CD8-positive, alpha-beta memory T cell (primary cell): ENCODE measurements at regions not wholly inside any gene's neighbourhood (a gene's known extent, or its start where the extent isn't known, plus 50 kb on each side); places are given as distances from the start of the nearest gene placed in this dataset.
"Not testable (repeated sequence)": the region's sequence is repeated elsewhere in the genome, so short reads cannot be mapped to it uniquely, and the experiment has no call there.

ENCODE experiments used
- CTCF ChIA-PET: fragments of 350-600 bp; sonication (Branson Sonifier 250); formaldehyde crosslinking; loops from one replicate; lab custom pipeline; 2021; ENCODE audit warnings: antibody characterized with exemption; lab: Charles Lee
- POLR2A ChIA-PET: fragments of 350-600 bp; sonication (Branson Sonifier 250); formaldehyde crosslinking; loops from one replicate; lab custom pipeline; 2021; ENCODE audit warnings: antibody characterized with exemption; lab: Charles Lee
- DNase-seq, 5 donors: peaks; one replicate each; pipeline versions ENCODE4 v3.0.0 to v3.0.0-alpha.2; 2020 to 2022; ENCODE audit warnings: mixed read lengths in 1 of 5
- H3K27ac ChIP-seq: one replicate; pipeline ENCODE4 v1.7.0; 2013; ENCODE audit warnings: low read depth, mild to moderate bottlenecking, low read length, moderate library complexity
- H3K27me3 ChIP-seq: 2 replicates; pipeline ENCODE4 v1.7.0; 2013; ENCODE audit warnings: low read length, mild to moderate bottlenecking; ENCODE audit not compliant: insufficient read depth, poor library complexity, severe bottlenecking
- H3K36me3 ChIP-seq: 2 replicates; pipeline ENCODE4 v1.7.0; 2013; ENCODE audit warnings: mild to moderate bottlenecking, low read length, moderate library complexity; ENCODE audit not compliant: insufficient read depth
- H3K4me1 ChIP-seq: 2 replicates; pipeline ENCODE4 v1.7.0; 2013; ENCODE audit warnings: mild to moderate bottlenecking, low read length, moderate library complexity; ENCODE audit not compliant: insufficient read depth
- H3K4me3 ChIP-seq: 2 replicates; pipeline ENCODE4 v1.7.0; 2013; ENCODE audit warnings: mild to moderate bottlenecking, low read length
- H3K9me3 ChIP-seq: 2 replicates; pipeline ENCODE4 v1.7.0; 2013; ENCODE audit warnings: mild to moderate bottlenecking, low read length
- H3K27ac Mint-ChIP-seq, 8 donors: one replicate each; pipeline ENCODE4 v1.8.0; 2020 to 2021; ENCODE audit warnings: mixed read lengths in 8 of 8, mild to moderate bottlenecking in 6 of 8, inconsistent platforms in 3 of 8, moderate library complexity in 3 of 8
- H3K27me3 Mint-ChIP-seq, 2 donors: one replicate each; pipeline ENCODE4 v1.8.0; 2020 to 2021; ENCODE audit warnings: mixed read lengths in 2 of 2, mild to moderate bottlenecking in 1 of 2, moderate library complexity in 1 of 2
- H3K36me3 Mint-ChIP-seq, 3 donors: one replicate each; pipeline ENCODE4 v1.8.0; 2020 to 2021; ENCODE audit warnings: mixed read lengths in 3 of 3, inconsistent platforms in 1 of 3, mild to moderate bottlenecking in 1 of 3
- H3K4me1 Mint-ChIP-seq, 3 donors: one replicate each; pipeline ENCODE4 v1.8.0; 2020 to 2021; ENCODE audit warnings: mixed read lengths in 3 of 3, inconsistent platforms in 1 of 3, mild to moderate bottlenecking in 1 of 3
- H3K4me3 Mint-ChIP-seq, 7 donors: one replicate each; pipeline ENCODE4 v1.8.0; 2020 to 2021; ENCODE audit warnings: mixed read lengths in 7 of 7, mild to moderate bottlenecking in 6 of 7, moderate library complexity in 4 of 7, inconsistent platforms in 2 of 7
- H3K9me3 Mint-ChIP-seq, 5 donors: one replicate each; pipeline ENCODE4 v1.8.0; 2020 to 2022; ENCODE audit warnings: mixed read lengths in 5 of 5, mild to moderate bottlenecking in 3 of 5, moderate library complexity in 2 of 5, inconsistent platforms in 1 of 5

DNA sequence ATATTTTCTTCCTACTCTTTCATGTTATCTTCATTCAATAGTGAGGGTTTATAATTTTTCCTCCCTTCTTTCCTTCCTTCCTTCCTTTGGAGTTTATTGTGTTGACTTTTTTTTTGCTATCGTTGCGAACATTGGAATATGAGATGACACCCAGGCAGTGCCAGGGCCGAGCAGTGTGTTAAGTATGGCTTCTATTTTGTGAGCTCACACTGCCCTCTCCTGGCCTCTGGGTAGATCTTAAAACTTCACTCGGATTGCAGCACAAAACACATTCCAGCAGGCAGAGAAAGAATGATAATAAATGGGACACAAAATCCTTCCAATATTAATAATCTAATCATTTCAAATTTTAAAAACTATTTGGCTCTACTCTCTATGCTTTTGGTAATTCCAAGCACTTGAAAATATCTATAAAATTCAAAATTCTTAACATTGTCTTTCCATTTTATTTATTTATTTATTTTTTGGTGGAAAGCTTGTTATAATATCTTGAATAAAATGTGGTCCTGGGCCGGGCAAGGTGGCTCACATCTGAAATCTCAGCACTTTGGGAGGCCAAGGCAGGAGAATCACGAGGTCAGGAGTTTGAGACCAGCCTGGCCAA lies 147.4 kb upstream of the OLIG3 start:
- Histone ChIP-seq H3K4me1 (peaks cover 16% of the 10 kb centered on the region), H3K27me3 (no peaks in the 10 kb centered on the region), H3K9me3 (no peaks in the 10 kb centered on the region), H3K27ac (no peak overlapping the region), H3K4me3 (no peak overlapping the region), H3K36me3 (no peaks in the 10 kb centered on the region)
- peak; percentile 50 to 77 (median 52) for DNase-seq
- Mint-ChIP-seq H3K9me3 (no peaks in the 10 kb centered on the region), H3K36me3 (no peaks in the 10 kb centered on the region), H3K4me3 (no peak overlapping the region), H3K27me3 (peaks cover 0 to 4% of the 10 kb centered on the region in 2 donors), H3K4me1 (peaks cover 11 to 15% (median 14%) of the 10 kb centered on the region in 3 donors), H3K27ac (no peak overlapping the region)
- ChIA-PET CTCF (interaction anchor here (0.8 to 1.3 kb wide), 7 partner anchors 15 to 680 kb away, joined by 3 to 7 read pairs (median 4); no protein-coding TSS in a partner anchor), POLR2A (no interaction called here)

DNA sequence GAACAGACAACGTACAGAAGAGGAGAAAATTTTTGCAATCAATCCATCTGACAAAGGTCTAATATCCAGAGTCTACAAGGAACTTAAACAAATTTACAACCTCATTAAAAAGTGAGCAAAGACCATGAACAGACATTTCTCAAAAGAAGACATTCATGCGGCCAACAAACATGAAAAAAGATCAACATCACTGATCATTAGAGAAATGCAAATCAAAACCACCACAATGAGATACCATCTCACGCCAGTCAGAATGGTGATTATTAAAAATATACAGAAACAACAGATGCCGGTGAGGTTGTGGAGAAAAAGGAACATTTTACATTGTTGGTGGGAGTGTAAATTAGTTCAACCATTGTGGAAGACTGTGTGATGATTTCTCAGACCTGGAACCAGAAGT lies 149.0 kb upstream of the OLIG3 start:
- H3K36me3 ChIP-seq, H3K27ac ChIP-seq, H3K27me3 ChIP-seq, H3K27ac Mint-ChIP-seq, H3K9me3 ChIP-seq, DNase-seq, H3K4me3 Mint-ChIP-seq, H3K9me3 Mint-ChIP-seq, CTCF ChIA-PET, H3K4me3 ChIP-seq, H3K36me3 Mint-ChIP-seq, POLR2A ChIA-PET: not testable (repeated sequence)
- H3K4me1 Mint-ChIP-seq: peaks cover 11 to 14% (median 14%) of the 10 kb centered on the region in 3 donors
- peaks cover 9 to 13% of the 10 kb centered on the region in 2 donors for H3K27me3 Mint-ChIP-seq
- H3K4me1 ChIP-seq: peaks cover 16% of the 10 kb centered on the region

DNA sequence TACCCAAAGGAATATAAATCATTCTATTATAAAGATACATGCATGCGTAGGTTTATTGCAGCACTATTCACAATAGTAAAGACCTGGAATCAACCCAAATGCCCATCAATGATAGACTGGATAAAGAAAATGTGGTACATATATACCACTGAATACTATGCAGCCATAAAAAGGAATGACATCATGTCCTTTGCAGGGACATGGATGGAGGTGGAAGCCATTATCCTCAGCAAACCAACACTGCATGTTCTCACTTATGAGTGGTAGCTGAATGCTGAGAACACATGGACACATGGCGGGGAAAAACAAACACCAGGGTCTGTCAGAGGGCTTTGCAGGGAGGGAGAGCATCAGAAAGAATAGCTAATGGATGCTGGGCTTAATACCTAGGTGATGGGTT lies 149.4 kb upstream of the OLIG3 start:
- POLR2A ChIA-PET, H3K36me3 ChIP-seq, H3K27ac ChIP-seq, H3K4me3 Mint-ChIP-seq, H3K9me3 ChIP-seq, H3K36me3 Mint-ChIP-seq, H3K4me3 ChIP-seq, H3K27ac Mint-ChIP-seq, DNase-seq, H3K27me3 ChIP-seq, H3K9me3 Mint-ChIP-seq: not testable (repeated sequence)
- H3K4me1 Mint-ChIP-seq: peaks cover 9 to 10% (median 10%) of the 10 kb centered on the region in 3 donors
- CTCF ChIA-PET: interaction anchor here (1.5 kb wide), 1 partner anchor 549 kb away, joined by 4 read pairs; no protein-coding TSS in a partner anchor
- H3K27me3 Mint-ChIP-seq: peaks cover 12 to 18% of the 10 kb centered on the region in 2 donors
- H3K4me1 ChIP-seq: peaks cover 15% of the 10 kb centered on the region

DNA sequence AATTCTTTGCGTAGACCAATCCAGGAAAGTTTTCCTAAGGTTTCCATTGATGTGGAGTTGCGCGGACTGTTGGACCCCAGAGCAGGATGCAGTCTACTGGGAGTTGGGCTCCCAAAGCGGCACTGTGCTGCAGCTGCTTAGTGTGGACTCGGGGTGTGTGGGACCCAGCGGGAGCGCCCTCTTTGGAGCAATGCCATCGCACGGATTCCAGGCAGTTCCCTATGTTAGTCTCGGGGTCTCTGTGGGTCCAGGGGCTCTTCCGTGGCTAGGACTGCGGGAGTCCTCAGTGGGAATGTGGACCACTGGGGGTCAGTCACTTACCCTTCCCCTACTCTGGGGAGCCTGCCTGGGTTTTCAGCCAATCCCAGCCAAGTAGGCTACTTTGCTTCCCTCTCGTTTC lies 151.7 kb upstream of the OLIG3 start:
- Mint-ChIP-seq H3K27ac (no peak overlapping the region), H3K36me3 (no peaks in the 10 kb centered on the region), H3K4me1 (no peaks in the 10 kb centered on the region), H3K4me3 (no peak overlapping the region), H3K27me3 (peaks cover 13 to 33% of the 10 kb centered on the region in 2 donors), H3K9me3 (peaks cover 0 to 4% (median 0%) of the 10 kb centered on the region in 5 donors)
- CTCF ChIA-PET: no interaction called here
- DNase-seq: no peak
- H3K4me3 ChIP-seq: no peak overlapping the region
- POLR2A ChIA-PET: no interaction called here
- no peaks in the 10 kb centered on the region for H3K9me3 ChIP-seq
- no peaks in the 10 kb centered on the region for H3K36me3 ChIP-seq
- H3K27ac ChIP-seq: no peak overlapping the region
- H3K27me3 ChIP-seq: no peaks in the 10 kb centered on the region
- H3K4me1 ChIP-seq: peaks cover 6% of the 10 kb centered on the region

DNA sequence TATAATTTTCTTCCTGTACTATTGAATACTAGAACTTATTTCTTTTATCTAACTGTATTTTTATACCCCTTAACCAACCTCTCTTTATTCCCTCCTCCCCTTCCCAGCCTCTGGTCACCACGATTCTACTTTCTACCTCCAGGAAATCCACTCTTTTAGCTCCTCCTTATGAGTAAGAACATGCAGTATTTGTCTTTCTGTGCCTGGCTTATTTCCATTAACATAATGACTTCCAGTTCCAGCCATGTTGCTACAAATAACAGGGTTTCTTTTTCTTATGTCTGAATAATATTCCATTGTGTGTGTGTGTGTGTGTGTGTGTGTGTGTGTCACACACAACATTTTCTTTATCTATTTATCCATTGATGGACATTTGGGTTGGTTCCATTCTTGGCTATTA lies 152.3 kb upstream of the OLIG3 start:
- DNase-seq: no peak
- no peak overlapping the region for H3K27ac Mint-ChIP-seq
- Histone ChIP-seq H3K4me1 (peaks cover 2% of the 10 kb centered on the region), H3K4me3 (no peak overlapping the region), H3K9me3 (no peaks in the 10 kb centered on the region), H3K27ac (no peak overlapping the region), H3K27me3 (no peaks in the 10 kb centered on the region), H3K36me3 (no peaks in the 10 kb centered on the region)
- ChIA-PET CTCF (no interaction called here), POLR2A (no interaction called here)
- peaks cover under 1 to 4% (median 1%) of the 10 kb centered on the region in 5 donors for H3K9me3 Mint-ChIP-seq
- no peak overlapping the region for H3K4me3 Mint-ChIP-seq
- H3K27me3 Mint-ChIP-seq: peaks cover 18 to 36% of the 10 kb centered on the region in 2 donors
- no peaks in the 10 kb centered on the region for H3K4me1 Mint-ChIP-seq
- H3K36me3 Mint-ChIP-seq: peaks cover 0 to under 1% (median 0%) of the 10 kb centered on the region in 3 donors

DNA sequence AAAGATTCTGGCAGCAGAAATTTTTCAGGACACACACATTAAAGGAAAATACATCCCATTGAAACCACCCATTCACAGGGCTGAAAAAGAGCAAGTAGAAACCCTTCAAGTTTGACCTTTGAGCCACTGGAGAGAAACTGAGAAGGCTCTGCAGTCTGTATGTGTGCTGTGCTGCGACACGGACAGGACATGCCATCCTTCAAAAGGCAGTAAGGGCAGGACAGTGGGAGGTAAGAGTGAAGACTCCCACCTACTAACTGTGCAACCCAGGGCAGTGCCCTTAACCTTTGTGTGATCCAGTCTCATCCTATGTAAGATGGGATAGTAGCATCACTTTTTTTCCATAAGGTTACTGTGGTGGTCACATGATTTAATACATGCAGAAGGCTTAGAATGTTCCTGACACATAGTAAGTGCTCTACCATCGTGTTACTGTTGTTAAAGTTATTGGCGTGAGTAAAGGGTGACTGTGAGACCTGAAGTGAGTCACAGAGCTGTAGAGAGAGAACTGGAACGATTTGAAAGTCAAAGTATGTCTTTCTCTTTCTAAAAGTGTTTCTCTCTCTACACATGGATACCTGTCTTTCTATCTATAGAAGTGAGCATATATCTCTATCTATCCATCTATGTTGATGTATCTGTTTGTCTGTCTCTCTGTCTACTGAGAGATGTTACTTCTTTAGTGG lies 153.7 kb upstream of the OLIG3 start:
- Mint-ChIP-seq H3K27ac (no peak overlapping the region), H3K9me3 (peaks cover 3 to 17% (median 10%) of the 10 kb centered on the region in 5 donors), H3K4me3 (no peak overlapping the region), H3K27me3 (peaks cover 18 to 42% of the 10 kb centered on the region in 2 donors), H3K4me1 (no peaks in the 10 kb centered on the region), H3K36me3 (peaks cover 0 to 7% (median 0%) of the 10 kb centered on the region in 3 donors)
- H3K27me3 ChIP-seq: no peaks in the 10 kb centered on the region
- no peaks in the 10 kb centered on the region for H3K36me3 ChIP-seq
- no peaks in the 10 kb centered on the region for H3K4me1 ChIP-seq
- H3K4me3 ChIP-seq: no peak overlapping the region
- H3K9me3 ChIP-seq: no peaks in the 10 kb centered on the region
- ChIA-PET CTCF (no interaction called here), POLR2A (no interaction called here)
- DNase-seq: no peak
- no peak overlapping the region for H3K27ac ChIP-seq

DNA sequence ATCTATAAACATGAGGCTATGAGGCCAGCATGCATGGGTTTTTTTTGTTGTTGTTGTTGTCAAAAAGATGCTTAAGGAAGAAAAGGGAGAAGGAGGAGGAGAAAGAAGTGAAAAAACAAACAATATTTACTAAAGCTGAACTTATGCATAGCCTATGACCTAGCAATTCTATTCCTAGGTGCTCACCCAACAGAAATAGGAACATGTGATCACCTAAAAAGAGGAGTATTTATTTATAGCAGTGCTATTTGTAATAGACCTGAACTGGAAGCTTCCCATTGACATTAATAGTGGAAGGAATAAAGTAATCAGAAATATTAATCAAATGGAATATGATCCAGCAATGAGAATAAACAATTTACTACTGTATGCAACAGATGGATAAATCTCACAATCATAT lies 156.5 kb upstream of the OLIG3 start:
- Mint-ChIP-seq H3K36me3 (peaks cover 0 to 20% (median 1%) of the 10 kb centered on the region in 3 donors), H3K9me3 (peaks cover 12 to 42% (median 36%) of the 10 kb centered on the region in 5 donors), H3K27ac (no peak overlapping the region), H3K4me1 (no peaks in the 10 kb centered on the region), H3K4me3 (no peak overlapping the region), H3K27me3 (peaks cover 17 to 42% of the 10 kb centered on the region in 2 donors)
- Histone ChIP-seq H3K4me1 (no peaks in the 10 kb centered on the region), H3K36me3 (no peaks in the 10 kb centered on the region), H3K9me3 (no peaks in the 10 kb centered on the region), H3K4me3 (no peak overlapping the region), H3K27ac (no peak overlapping the region), H3K27me3 (no peaks in the 10 kb centered on the region)
- CTCF ChIA-PET: no interaction called here
- POLR2A ChIA-PET: no interaction called here
- DNase-seq: no peak

DNA sequence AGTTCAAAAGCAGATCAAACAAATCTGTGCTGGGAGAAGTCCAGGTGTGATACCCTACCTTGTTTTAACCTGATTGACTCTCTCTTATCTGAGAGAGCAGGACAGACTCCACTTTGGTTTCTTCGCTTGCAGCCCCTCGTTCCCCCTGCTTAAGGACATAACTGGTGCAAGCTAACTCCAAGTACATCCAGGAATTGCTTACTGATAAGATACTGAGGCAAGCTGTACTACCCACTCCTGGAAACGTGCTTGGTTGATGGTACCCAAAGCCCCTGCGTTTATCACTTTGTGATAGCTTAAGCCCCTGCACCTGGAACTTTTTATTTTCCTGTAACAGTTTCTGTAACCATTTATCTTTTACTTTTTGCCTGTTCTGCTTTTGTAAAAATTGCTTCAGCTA lies 157.0 kb upstream of the OLIG3 start:
- Histone ChIP-seq H3K36me3 (no peaks in the 10 kb centered on the region), H3K4me1 (no peaks in the 10 kb centered on the region)
- POLR2A ChIA-PET: no interaction called here

More for the DNA sequence above, 157.0 kb upstream of the OLIG3 start:
- H3K27me3 ChIP-seq: no peaks in the 10 kb centered on the region
- CTCF ChIA-PET: no interaction called here
- Mint-ChIP-seq H3K36me3 (peaks cover 0 to 23% (median 1%) of the 10 kb centered on the region in 3 donors), H3K9me3 (peaks cover 12 to 43% (median 41%) of the 10 kb centered on the region in 5 donors), H3K27me3 (peaks cover 15 to 42% of the 10 kb centered on the region in 2 donors), H3K4me3 (no peak overlapping the region), H3K27ac (no peak overlapping the region), H3K4me1 (no peaks in the 10 kb centered on the region)
- H3K27ac ChIP-seq: no peak overlapping the region
- no peaks in the 10 kb centered on the region for H3K9me3 ChIP-seq
- no peak overlapping the region for H3K4me3 ChIP-seq
- no peak for DNase-seq
